Mammary epithelial cell (primary cell): ENCODE measurements at regions not wholly inside any gene's neighbourhood (a gene's known extent, or its start where the extent isn't known, plus 50 kb on each side); places are given as distances from the start of the nearest gene placed in this dataset.

ENCODE experiments used
- CTCF ChIP-seq, 2 donors: IDR thresholded peaks in 1 of 2; conservative IDR thresholded peaks in 1 of 2; 2 replicates each; pipeline ENCODE4 v1.5.1; 2011 to 2012; ENCODE audit warnings: inconsistent platforms in 2 of 2, low read length in 2 of 2, mild to moderate bottlenecking in 2 of 2, control low read depth in 1 of 2, low read depth in 1 of 2; ENCODE audit not compliant: insufficient read depth in 1 of 2; ENCODE audit errors: extremely low read depth in 1 of 2
- EZH2 ChIP-seq: IDR thresholded peaks from 2 replicates; pipeline ENCODE4 v1.6.1; 2012; ENCODE audit warnings: low read length, inconsistent platforms, borderline replicate concordance

DNA sequence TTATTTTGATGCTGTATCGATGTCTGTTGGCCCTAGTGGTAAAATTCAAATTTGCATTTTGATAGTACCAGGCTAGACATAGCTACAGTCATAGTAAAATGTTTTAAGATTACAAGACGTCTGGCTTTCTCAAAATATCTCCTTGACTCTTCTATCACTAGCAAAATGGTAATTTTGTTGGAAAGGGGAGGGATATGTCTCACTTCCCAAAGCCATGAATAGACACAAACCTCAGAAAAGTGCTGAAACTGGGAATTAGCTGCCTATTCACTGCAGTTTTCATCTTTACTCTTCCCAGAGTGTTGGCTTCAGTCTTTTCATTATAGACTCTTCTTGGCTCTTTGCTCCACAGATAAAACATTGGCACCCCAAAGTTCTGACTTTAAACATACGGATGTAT lies 1009.9 kb downstream of the ADGRL2 start:
- TF ChIP-seq CTCF (conservative IDR thresholded peaks at IDR 0.05 in 1 of 2, IDR thresholded peaks at IDR 0.05 in 1 of 2; ENCODE audit: extremely low read depth in 1 of 2, insufficient read depth in 1 of 2, low read depth in 1 of 2, low read length in 2 of 2) (no peak), EZH2 (no peak)
